Panc1 (cell line): ENCODE measurements at regions not wholly inside any gene's neighbourhood (a gene's known extent, or its start where the extent isn't known, plus 50 kb on each side); places are given as distances from the start of the nearest gene placed in this dataset.

Experiments used
- POLR2AphosphoS5 ChIP-seq: IDR thresholded peaks from 2 replicates; pipeline ENCODE4 v1.6.1; 2012; ENCODE audit warnings: mild to moderate bottlenecking, low read depth, low read length, moderate library complexity
- SIN3A ChIP-seq: IDR thresholded peaks from 2 replicates; pipeline ENCODE4 v1.6.1; 2012; ENCODE audit warnings: low read depth, mild to moderate bottlenecking, low read length, moderate library complexity, borderline replicate concordance; ENCODE audit not compliant: insufficient read depth
- TCF7L2 ChIP-seq: IDR thresholded peaks from 2 replicates; pipeline ENCODE4 v1.6.1; 2011; ENCODE audit warnings: mild to moderate bottlenecking, low read depth, low read length, inconsistent platforms
- TF ChIP-seq, protein P1 (sequence below): fragments of 450-650 bp; IDR thresholded peaks from 2 replicates; pipeline ENCODE4 v1.5.1; 2017; ENCODE audit warnings: mild to moderate bottlenecking
- TF ChIP-seq, protein P2 (sequence below), 2 experiments: IDR thresholded peaks; 2 replicates each; pipeline ENCODE4 v1.6.1; 2011 to 2012; ENCODE audit warnings: low read depth in 2 of 2, control low read depth in 1 of 2, low read length in 1 of 2, mild to moderate bottlenecking in 1 of 2, moderate library complexity in 1 of 2; ENCODE audit not compliant: insufficient read depth in 1 of 2

DNA sequence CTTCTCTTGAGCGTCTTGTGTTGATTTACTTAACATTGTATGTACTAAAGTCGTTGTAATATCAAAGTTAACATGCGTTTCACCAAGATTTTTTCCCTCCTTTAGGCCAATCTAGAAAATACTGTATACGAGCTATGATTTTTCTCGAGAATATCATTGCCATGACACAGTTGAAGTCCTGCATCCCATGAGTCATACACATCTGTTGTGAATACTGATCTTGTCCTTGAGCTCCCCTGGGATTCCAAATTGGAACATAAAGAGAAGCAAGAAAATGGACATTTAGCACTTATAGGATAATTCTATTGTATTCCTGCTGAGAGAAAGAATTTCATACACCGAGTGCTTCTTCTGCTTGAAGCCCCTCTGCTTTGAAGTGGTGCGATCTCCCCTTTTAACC, 109.6 kb downstream of the SLC35B3 start:
- TF ChIP-seq, protein P1, sequence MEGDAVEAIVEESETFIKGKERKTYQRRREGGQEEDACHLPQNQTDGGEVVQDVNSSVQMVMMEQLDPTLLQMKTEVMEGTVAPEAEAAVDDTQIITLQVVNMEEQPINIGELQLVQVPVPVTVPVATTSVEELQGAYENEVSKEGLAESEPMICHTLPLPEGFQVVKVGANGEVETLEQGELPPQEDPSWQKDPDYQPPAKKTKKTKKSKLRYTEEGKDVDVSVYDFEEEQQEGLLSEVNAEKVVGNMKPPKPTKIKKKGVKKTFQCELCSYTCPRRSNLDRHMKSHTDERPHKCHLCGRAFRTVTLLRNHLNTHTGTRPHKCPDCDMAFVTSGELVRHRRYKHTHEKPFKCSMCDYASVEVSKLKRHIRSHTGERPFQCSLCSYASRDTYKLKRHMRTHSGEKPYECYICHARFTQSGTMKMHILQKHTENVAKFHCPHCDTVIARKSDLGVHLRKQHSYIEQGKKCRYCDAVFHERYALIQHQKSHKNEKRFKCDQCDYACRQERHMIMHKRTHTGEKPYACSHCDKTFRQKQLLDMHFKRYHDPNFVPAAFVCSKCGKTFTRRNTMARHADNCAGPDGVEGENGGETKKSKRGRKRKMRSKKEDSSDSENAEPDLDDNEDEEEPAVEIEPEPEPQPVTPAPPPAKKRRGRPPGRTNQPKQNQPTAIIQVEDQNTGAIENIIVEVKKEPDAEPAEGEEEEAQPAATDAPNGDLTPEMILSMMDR, result no peak
- TF ChIP-seq SIN3A (no peak), TCF7L2 (no peak), POLR2AphosphoS5 (no peak)
- TF ChIP-seq, protein P2, sequence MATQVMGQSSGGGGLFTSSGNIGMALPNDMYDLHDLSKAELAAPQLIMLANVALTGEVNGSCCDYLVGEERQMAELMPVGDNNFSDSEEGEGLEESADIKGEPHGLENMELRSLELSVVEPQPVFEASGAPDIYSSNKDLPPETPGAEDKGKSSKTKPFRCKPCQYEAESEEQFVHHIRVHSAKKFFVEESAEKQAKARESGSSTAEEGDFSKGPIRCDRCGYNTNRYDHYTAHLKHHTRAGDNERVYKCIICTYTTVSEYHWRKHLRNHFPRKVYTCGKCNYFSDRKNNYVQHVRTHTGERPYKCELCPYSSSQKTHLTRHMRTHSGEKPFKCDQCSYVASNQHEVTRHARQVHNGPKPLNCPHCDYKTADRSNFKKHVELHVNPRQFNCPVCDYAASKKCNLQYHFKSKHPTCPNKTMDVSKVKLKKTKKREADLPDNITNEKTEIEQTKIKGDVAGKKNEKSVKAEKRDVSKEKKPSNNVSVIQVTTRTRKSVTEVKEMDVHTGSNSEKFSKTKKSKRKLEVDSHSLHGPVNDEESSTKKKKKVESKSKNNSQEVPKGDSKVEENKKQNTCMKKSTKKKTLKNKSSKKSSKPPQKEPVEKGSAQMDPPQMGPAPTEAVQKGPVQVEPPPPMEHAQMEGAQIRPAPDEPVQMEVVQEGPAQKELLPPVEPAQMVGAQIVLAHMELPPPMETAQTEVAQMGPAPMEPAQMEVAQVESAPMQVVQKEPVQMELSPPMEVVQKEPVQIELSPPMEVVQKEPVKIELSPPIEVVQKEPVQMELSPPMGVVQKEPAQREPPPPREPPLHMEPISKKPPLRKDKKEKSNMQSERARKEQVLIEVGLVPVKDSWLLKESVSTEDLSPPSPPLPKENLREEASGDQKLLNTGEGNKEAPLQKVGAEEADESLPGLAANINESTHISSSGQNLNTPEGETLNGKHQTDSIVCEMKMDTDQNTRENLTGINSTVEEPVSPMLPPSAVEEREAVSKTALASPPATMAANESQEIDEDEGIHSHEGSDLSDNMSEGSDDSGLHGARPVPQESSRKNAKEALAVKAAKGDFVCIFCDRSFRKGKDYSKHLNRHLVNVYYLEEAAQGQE (IDR thresholded peaks at IDR 0.05; ENCODE audit: insufficient read depth in 1 of 2, low read depth in 2 of 2, low read length in 1 of 2), result no peak
